SK-N-SH treated with all-trans-retinoic acid at 6 μM for 48 hours (cell line): ENCODE measurements at regions not wholly inside any gene's neighbourhood (a gene's known extent, or its start where the extent isn't known, plus 50 kb on each side); places are given as distances from the start of the nearest gene placed in this dataset.
"Not testable (repeated sequence)": the region's sequence is repeated elsewhere in the genome, so short reads cannot be mapped to it uniquely, and the experiment has no call there.

Experiments used
- ATAC-seq: fragments of 200-7000 bp; cut with Tn5 transposase; 3 replicates; pipeline ENCODE4 v1.9.1; 2020; ENCODE audit warnings: mild to moderate bottlenecking, moderate library complexity
- ARNTL ChIP-seq: fragments of 450-650 bp; formaldehyde crosslinking; IDR thresholded peaks from 2 replicates; pipeline ENCODE4 v1.5.0; 2020; ENCODE audit warnings: low read depth, mild to moderate bottlenecking, moderate library complexity, borderline replicate concordance
- CREB5 ChIP-seq: fragments of 250-450 bp; sonication (Bioruptor Pico); IDR thresholded peaks from 2 replicates; pipeline ENCODE4 v1.5.1; 2020; ENCODE audit warnings: low read depth, mild to moderate bottlenecking, moderate library complexity
- CSDC2 ChIP-seq: fragments of 250-450 bp; sonication (Bioruptor Pico); IDR thresholded peaks from 2 replicates; pipeline ENCODE4 v1.5.0; 2020; ENCODE audit warnings: mild to moderate bottlenecking, moderate library complexity
- ESRRG ChIP-seq: fragments of 250-450 bp; sonication (Bioruptor Pico); IDR thresholded peaks from 2 replicates; pipeline ENCODE4 v1.6.1; 2021; ENCODE audit warnings: mild to moderate bottlenecking
- GLIS3 ChIP-seq: fragments of 250-450 bp; sonication (Bioruptor Pico); IDR thresholded peaks from 2 replicates; pipeline ENCODE4 v1.5.0; 2020; ENCODE audit warnings: mild to moderate bottlenecking, moderate library complexity
- ISL1 ChIP-seq: fragments of 250-450 bp; sonication (Bioruptor Pico); IDR thresholded peaks from 2 replicates; pipeline ENCODE4 v2.1.2; 2022; ENCODE audit warnings: mild to moderate bottlenecking, moderate library complexity
- PATZ1 ChIP-seq: fragments of 250-450 bp; sonication (Bioruptor Pico); IDR thresholded peaks from 2 replicates; pipeline ENCODE4 v1.8.0; 2020; ENCODE audit warnings: mild to moderate bottlenecking, moderate library complexity, borderline replicate concordance
- POU6F1 ChIP-seq: fragments of 250-450 bp; sonication (Bioruptor Pico); IDR thresholded peaks from 2 replicates; pipeline ENCODE4 v1.8.0; 2021; ENCODE audit warnings: low read depth, mild to moderate bottlenecking, moderate library complexity, borderline replicate concordance
- RARB ChIP-seq: fragments of 250-450 bp; sonication (Bioruptor Pico); IDR thresholded peaks from 2 replicates; pipeline ENCODE4 v1.8.0; 2021; ENCODE audit warnings: mild to moderate bottlenecking, moderate library complexity
- TCF4 ChIP-seq: fragments of 250-450 bp; sonication (Bioruptor Pico); IDR thresholded peaks from 2 replicates; pipeline ENCODE4 v1.8.0; 2021; ENCODE audit warnings: mild to moderate bottlenecking, moderate library complexity, borderline replicate concordance
- TOX ChIP-seq: fragments of 250-450 bp; sonication (Bioruptor Pico); IDR thresholded peaks from 2 replicates; pipeline ENCODE4 v1.8.0; 2021; ENCODE audit warnings: mild to moderate bottlenecking, moderate library complexity, borderline replicate concordance
- TSHZ2 ChIP-seq: fragments of 250-450 bp; sonication (Bioruptor Pico); IDR thresholded peaks from 2 replicates; pipeline ENCODE4 v1.5.0; 2020; ENCODE audit warnings: mild to moderate bottlenecking, moderate library complexity
- ZC3H10 ChIP-seq: fragments of 250-450 bp; sonication (Bioruptor Pico); IDR thresholded peaks from 2 replicates; pipeline ENCODE4 v1.5.1; 2021; ENCODE audit warnings: mild to moderate bottlenecking, moderate library complexity
- ZFP3 ChIP-seq: fragments of 250-450 bp; sonication (Bioruptor Pico); IDR thresholded peaks from 2 replicates; pipeline ENCODE4 v1.5.0; 2020; ENCODE audit warnings: mild to moderate bottlenecking, moderate library complexity
- ZFP30 ChIP-seq: fragments of 450-650 bp; formaldehyde crosslinking; IDR thresholded peaks from 2 replicates; pipeline ENCODE4 v1.5.0; 2022; ENCODE audit warnings: mild to moderate bottlenecking, moderate library complexity
- ZNF70 ChIP-seq: fragments of 450-650 bp; formaldehyde crosslinking; IDR thresholded peaks from 2 replicates; pipeline ENCODE4 v1.5.0; 2020; ENCODE audit warnings: mild to moderate bottlenecking, moderate library complexity
- ZNF8 ChIP-seq: fragments of 450-650 bp; formaldehyde crosslinking; IDR thresholded peaks from 2 replicates; pipeline ENCODE4 v1.5.0; 2020; ENCODE audit warnings: mild to moderate bottlenecking, moderate library complexity

- no peak for TF ChIP-seq TOX (CRISPR knock-in tag)
- TF ChIP-seq ARNTL (CRISPR knock-in tag), result no peak
- no peak for TF ChIP-seq ISL1 (CRISPR knock-in tag)
- no peak for TF ChIP-seq TSHZ2 (CRISPR knock-in tag)
- TF ChIP-seq ESRRG, result no peak
- no peak for TF ChIP-seq POU6F1 (CRISPR knock-in tag)
- TF ChIP-seq ZNF70 (CRISPR knock-in tag), result no peak
- no peak for TF ChIP-seq ZC3H10
Measured at GRCh38 chr12:131443019-131444000, 267.6 kb upstream of the SFSWAP start (continued).

- TF ChIP-seq ZC3H10, result no peak
- TF ChIP-seq CREB5 (CRISPR knock-in tag), result no peak
- TF ChIP-seq ZNF8 (CRISPR knock-in tag), result no peak
- no peak for TF ChIP-seq TCF4 (CRISPR knock-in tag)
- no peak for TF ChIP-seq PATZ1 (CRISPR knock-in tag)
- TF ChIP-seq ZFP30, result no peak
- no peak for TF ChIP-seq RARB (CRISPR knock-in tag)
- no peak for ATAC-seq
Measured at GRCh38 chr12:131444220-131445164, 266.4 kb upstream of the SFSWAP start.

- TF ChIP-seq ZNF8 (CRISPR knock-in tag) (no peak), ISL1 (CRISPR knock-in tag) (no peak)
- no peak for ATAC-seq
Measured at GRCh38 chr12:131445184-131445774, 265.6 kb upstream of the SFSWAP start.

- no peak for ATAC-seq
- TF ChIP-seq GLIS3 (no peak), CSDC2 (CRISPR knock-in tag) (no peak), PATZ1 (CRISPR knock-in tag) (no peak), RARB (CRISPR knock-in tag) (no peak), TSHZ2 (CRISPR knock-in tag) (no peak), ESRRG (no peak), ZFP3 (CRISPR knock-in tag) (no peak)
- TF ChIP-seq, all 23 proteins: peak for 0
Measured at GRCh38 chr12:131445795-131446194, 265.1 kb upstream of the SFSWAP start.

GRCh38 chr12:131447636-131448035 is 263.3 kb upstream of the SFSWAP start:
- not testable (repeated sequence) for ATAC-seq
